Fibroblast of the aortic adventitia (primary cell): ENCODE measurements at regions not wholly inside any gene's neighbourhood (a gene's known extent, or its start where the extent isn't known, plus 50 kb on each side); places are given as distances from the start of the nearest gene placed in this dataset.

ENCODE experiments used
- DNase-seq: peaks from one replicate; pipeline ENCODE4 v3.0.0-alpha.2; 2010; ENCODE audit warnings: low read depth
- H3K4me3 ChIP-seq: 2 replicates; pipeline ENCODE4 v1.5.1; 2011; ENCODE audit warnings: low read depth, mild to moderate bottlenecking, control low read depth, low read length, moderate library complexity
- TF ChIP-seq, protein P1 (sequence below): IDR thresholded peaks from 2 replicates; pipeline ENCODE4 v1.5.1; 2011; ENCODE audit warnings: mild to moderate bottlenecking, low read length, control low read depth, inconsistent platforms; ENCODE audit not compliant: insufficient read depth

- DNase-seq: peak; percentile 89
- TF ChIP-seq, protein P1, sequence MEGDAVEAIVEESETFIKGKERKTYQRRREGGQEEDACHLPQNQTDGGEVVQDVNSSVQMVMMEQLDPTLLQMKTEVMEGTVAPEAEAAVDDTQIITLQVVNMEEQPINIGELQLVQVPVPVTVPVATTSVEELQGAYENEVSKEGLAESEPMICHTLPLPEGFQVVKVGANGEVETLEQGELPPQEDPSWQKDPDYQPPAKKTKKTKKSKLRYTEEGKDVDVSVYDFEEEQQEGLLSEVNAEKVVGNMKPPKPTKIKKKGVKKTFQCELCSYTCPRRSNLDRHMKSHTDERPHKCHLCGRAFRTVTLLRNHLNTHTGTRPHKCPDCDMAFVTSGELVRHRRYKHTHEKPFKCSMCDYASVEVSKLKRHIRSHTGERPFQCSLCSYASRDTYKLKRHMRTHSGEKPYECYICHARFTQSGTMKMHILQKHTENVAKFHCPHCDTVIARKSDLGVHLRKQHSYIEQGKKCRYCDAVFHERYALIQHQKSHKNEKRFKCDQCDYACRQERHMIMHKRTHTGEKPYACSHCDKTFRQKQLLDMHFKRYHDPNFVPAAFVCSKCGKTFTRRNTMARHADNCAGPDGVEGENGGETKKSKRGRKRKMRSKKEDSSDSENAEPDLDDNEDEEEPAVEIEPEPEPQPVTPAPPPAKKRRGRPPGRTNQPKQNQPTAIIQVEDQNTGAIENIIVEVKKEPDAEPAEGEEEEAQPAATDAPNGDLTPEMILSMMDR: peak; percentile 64
- no peak overlapping the region for H3K4me3 ChIP-seq
Observed at GRCh38 chr3:102225407-102226132, 209.2 kb upstream of the ZPLD1 start.

DNA sequence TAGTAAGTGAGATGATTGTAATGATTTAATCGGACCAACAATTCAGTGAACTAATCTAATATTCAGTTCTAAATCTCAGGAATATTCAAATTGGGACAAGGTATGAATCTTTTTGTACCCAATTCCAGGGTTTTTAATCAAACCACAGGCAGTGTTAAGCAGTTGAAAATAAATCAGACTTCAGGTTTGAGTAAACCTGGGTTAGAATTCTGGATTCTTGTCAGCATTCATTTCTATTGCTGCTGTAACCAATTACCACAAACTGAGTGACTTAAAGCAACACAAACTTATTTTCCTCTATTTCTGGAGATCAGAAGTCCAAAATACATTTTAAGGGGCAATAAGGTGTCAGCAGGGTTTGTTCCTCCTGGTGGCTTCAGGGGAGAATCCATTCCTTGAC is 208.4 kb upstream of the ZPLD1 start:
- DNase-seq: no peak
- TF ChIP-seq, protein P1: no peak
- H3K4me3 ChIP-seq: no peak overlapping the region

- peak; percentile 80 for DNase-seq
Observed at GRCh38 chr3:102229062-102229655, 205.7 kb upstream of the ZPLD1 start.

DNA sequence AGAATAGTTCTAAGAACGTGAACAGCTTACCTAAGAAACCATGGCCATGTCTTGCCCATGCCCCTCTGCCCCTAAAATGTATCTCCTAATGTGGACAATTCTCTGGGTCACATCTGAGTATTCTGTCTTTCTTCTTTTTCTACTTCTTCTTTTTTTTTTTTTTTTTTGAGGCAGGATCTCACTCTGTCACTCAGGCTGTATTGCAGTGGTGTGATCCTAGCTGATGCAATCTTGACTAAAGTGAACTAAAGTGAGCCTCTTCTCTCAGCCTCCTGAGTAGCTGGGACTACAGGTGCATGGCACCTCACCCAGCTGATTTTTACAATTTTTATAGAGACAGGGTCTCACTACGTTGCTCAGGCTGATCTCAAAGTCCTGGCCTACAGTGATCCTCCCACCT is 204.8 kb upstream of the ZPLD1 start:
- no peak overlapping the region for H3K4me3 ChIP-seq
- DNase-seq: no peak
- TF ChIP-seq, protein P1: no peak

More at GRCh38 chr3:102229062-102229655, 205.7 kb upstream of the ZPLD1 start:
- no peak overlapping the region for H3K4me3 ChIP-seq
- TF ChIP-seq, protein P1: peak; percentile 97

DNA sequence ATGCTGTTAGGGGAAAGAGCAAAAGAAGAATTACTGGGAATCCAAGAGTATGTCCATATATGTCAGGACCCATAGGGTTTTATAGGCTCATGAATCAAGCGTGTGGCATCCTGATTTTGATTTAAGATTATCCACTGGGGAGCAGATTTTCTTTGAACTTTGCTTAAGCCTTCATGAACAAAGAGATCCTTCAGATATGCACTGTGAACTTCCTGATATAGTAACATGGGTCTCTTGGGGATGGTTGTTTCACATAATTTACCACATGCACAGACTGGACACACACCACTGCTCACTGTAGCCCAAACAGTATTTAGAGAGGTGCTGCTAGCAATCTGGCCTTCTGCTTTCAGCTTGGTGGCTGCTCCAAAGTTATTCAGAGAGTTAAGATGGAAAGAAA is 200.9 kb upstream of the ZPLD1 start:
- no peak for DNase-seq
- no peak overlapping the region for H3K4me3 ChIP-seq
- TF ChIP-seq, protein P1: no peak

DNA sequence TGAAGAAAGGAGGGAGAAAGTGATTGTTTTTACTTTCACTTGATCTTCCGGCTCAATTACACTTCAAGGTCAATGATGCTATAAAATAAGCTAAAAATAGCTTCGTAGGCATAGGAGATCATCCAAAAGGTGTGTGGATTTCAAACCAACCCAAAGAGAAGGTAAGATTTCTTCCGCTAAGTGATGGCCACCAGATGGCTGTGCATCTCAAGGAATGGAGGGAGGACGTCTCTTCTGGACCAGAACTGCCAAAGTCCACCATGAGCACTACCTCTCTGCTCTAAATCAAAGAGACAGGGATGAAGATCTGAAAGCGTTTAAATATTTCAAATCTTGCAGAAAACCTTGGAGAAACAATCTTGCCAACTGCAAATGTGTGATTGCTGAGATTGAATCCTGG is 199.1 kb upstream of the ZPLD1 start:
- TF ChIP-seq, protein P1: peak; percentile 80
- DNase-seq: peak; percentile 71
- H3K4me3 ChIP-seq: no peak overlapping the region
